Lung (tissue), 11 donors: ENCODE measurements at regions not wholly inside any gene's neighbourhood (a gene's known extent, or its start where the extent isn't known, plus 50 kb on each side); places are given as distances from the start of the nearest gene placed in this dataset.

ENCODE experiments used
- ATAC-seq: fragments of 200-7000 bp; cut with Tn5 transposase; one replicate; pipeline ENCODE4 v1.9.1; 2020; ENCODE audit warnings: moderate number of reproducible peaks; ENCODE audit not compliant: insufficient read depth, low FRiP score
- DNase-seq, 3 donors: peaks; one replicate each; pipeline ENCODE4 v3.0.0-alpha.2; 2013 to 2017
- H3K27ac ChIP-seq, 2 donors: one replicate each; pipeline ENCODE4 v1.5.1; 2013; ENCODE audit warnings: mild to moderate bottlenecking in 2 of 2, moderate library complexity in 2 of 2, control low read depth in 1 of 2, inconsistent platforms in 1 of 2, low read depth in 1 of 2, low read length in 1 of 2
- H3K27me3 ChIP-seq, 3 donors: one replicate each; pipeline ENCODE4 v1.5.1; 2013; ENCODE audit warnings: low read length in 2 of 3; ENCODE audit not compliant: control insufficient read depth in 3 of 3, insufficient read depth in 3 of 3
- H3K36me3 ChIP-seq, 4 donors: one replicate each; pipeline ENCODE4 v1.5.1; 2013; ENCODE audit warnings: low read length in 4 of 4, mild to moderate bottlenecking in 1 of 4, moderate library complexity in 1 of 4; ENCODE audit not compliant: control insufficient read depth in 4 of 4, insufficient read depth in 4 of 4
- H3K4me1 ChIP-seq, 5 donors: one replicate each; pipeline ENCODE4 v1.5.1; 2013; ENCODE audit warnings: low read length in 5 of 5, mild to moderate bottlenecking in 2 of 5, moderate library complexity in 1 of 5; ENCODE audit not compliant: control insufficient read depth in 5 of 5, insufficient read depth in 5 of 5
- H3K4me3 ChIP-seq: one replicate; pipeline ENCODE4 v1.5.1; 2013; ENCODE audit warnings: mild to moderate bottlenecking, control low read depth, moderate library complexity
- H3K9ac ChIP-seq, 2 donors: one replicate each; pipeline ENCODE4 v1.5.1; 2013; ENCODE audit warnings: low read length in 2 of 2, control low read depth in 1 of 2; ENCODE audit not compliant: insufficient read depth in 1 of 2
- H3K9me3 ChIP-seq, 4 donors: one replicate each; pipeline ENCODE4 v1.5.1; 2013; ENCODE audit warnings: low read length in 3 of 4, mild to moderate bottlenecking in 1 of 4, moderate library complexity in 1 of 4; ENCODE audit not compliant: control insufficient read depth in 4 of 4, insufficient read depth in 3 of 4
- CTCF ChIP-seq: IDR thresholded peaks from 2 replicates; pipeline ENCODE4 v1.5.1; 2012; ENCODE audit warnings: mild to moderate bottlenecking; ENCODE audit errors: control extremely low read depth, extremely low read depth
- whole genome bisulfite sequencing, 2 donors: extraction: QIAGEN DNeasy Blood & Tissue Kit; methylation state at CpG; one replicate each; pipeline ENCODE4 v1.1.7; 2013; 5-methylcytosine and 5-hydroxymethylcytosine counted together
- donor health status: control.
- donor health status: control.
- donor health status: Bipolar disorder and iron deficiency.
- donor health status: healthy.
- donor health status: DM: yes; HTN: yes; CAD: no.

GRCh38 chr6:141914646-141915045 is 218.1 kb upstream of the GJE1 start:
- Histone ChIP-seq H3K27me3 (no peaks in the 10 kb centered on the region), H3K27ac (no peak overlapping the region), H3K9me3 (no peaks in the 10 kb centered on the region), H3K4me1 (no peaks in the 10 kb centered on the region), H3K4me3 (no peak overlapping the region), H3K9ac (no peak overlapping the region), H3K36me3 (no peaks in the 10 kb centered on the region)
- no peak for ATAC-seq
- no peak for TF ChIP-seq CTCF
- 79 to 80% methylated on average over 2 of the region's 2 CpGs for WGBS, 2 donors
- DNase-seq, result no peak

- no peak for ATAC-seq
- H3K9me3 ChIP-seq, result no peaks in the 10 kb centered on the region
- no peak for DNase-seq
- no peak overlapping the region for H3K4me3 ChIP-seq
- H3K4me1 ChIP-seq, result no peaks in the 10 kb centered on the region
- no peaks in the 10 kb centered on the region for H3K27me3 ChIP-seq
- no peak for TF ChIP-seq CTCF
- H3K36me3 ChIP-seq, result no peaks in the 10 kb centered on the region
- H3K27ac ChIP-seq, result no peak overlapping the region
- no peak overlapping the region for H3K9ac ChIP-seq
Observed at GRCh38 chr6:141906569-141907080, 226.1 kb upstream of the GJE1 start.

DNA sequence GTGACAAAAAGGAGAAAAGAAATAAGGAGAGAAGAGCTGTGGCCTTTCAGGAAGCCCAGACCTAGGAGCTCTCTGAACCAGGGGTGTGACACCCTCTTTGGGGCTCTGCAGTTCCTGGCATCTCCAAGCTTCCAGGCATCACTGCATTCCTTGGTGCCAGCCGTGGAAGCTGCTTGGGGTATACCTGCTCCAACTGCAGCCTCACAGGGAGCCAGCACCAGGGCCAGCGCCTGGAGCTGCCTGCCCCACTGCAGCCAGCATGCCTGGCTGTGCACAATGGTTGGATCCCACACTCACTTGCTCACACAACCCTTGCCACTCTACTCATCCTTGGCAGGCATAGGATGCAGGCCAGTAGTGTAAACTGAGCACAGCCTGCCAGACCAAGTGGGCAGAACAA is 242.1 kb upstream of the GJE1 start:
- peaks cover 0 to 12% (median 1%) of the 10 kb centered on the region in 4 donors for H3K9me3 ChIP-seq
- H3K36me3 ChIP-seq, result no peaks in the 10 kb centered on the region
- DNase-seq, result no peak
- no peaks in the 10 kb centered on the region for H3K4me1 ChIP-seq
- no peak overlapping the region for H3K4me3 ChIP-seq
- no peak for TF ChIP-seq CTCF
- no peak overlapping the region for H3K27ac ChIP-seq
- no peaks in the 10 kb centered on the region for H3K27me3 ChIP-seq
- 71 to 72% methylated on average over 2 of the region's 2 CpGs for WGBS, 2 donors
- no peak for ATAC-seq
- no peak overlapping the region for H3K9ac ChIP-seq

GRCh38 chr6:141884850-141885249 is 247.9 kb upstream of the GJE1 start:
- Histone ChIP-seq H3K9me3 (peaks cover 0 to 12% (median 1%) of the 10 kb centered on the region in 4 donors), H3K27ac (no peak overlapping the region), H3K4me1 (no peaks in the 10 kb centered on the region), H3K9ac (no peak overlapping the region), H3K36me3 (no peaks in the 10 kb centered on the region), H3K4me3 (no peak overlapping the region), H3K27me3 (no peaks in the 10 kb centered on the region)
- ATAC-seq, result no peak
- no peak for DNase-seq
- WGBS, 2 donors, result 96 to 97% methylated on average over 2 of the region's 2 CpGs
- TF ChIP-seq CTCF, result no peak
